ENCODE measurements at regions not wholly inside any gene's neighbourhood (a gene's known extent, or its start where the extent isn't known, plus 50 kb on each side); places are given as distances from the start of the nearest gene placed in this dataset.

DNA sequence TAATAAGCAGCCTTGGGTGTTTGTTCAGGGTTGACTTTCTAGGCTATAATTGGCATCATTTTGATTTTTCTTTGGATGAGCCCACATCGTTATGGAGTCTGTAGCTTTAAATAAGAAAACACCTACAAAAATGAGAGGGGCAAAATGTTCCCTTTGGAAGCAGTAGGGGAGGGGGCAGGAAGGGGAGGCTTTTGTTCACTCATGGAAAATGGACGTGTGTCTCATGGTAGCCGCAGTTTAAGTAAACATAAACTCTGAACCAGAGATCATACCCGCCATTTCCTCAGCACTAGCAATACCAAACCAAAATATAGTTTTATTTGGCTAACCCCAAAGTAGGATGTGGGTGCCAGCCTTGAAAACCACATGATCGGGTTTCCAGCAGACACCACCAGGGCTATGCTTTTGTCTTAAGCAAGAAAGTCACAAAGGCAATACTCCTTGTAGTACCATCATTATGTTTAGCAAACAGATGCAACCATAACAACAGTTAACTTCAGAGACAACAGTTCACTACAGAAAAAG, 572.5 kb upstream of the JAG1 start:
- DNase-seq (ENCODE audit: low read depth in 3 of 3): no peak

GRCh38 chr20:11247046-11248010, 573.5 kb upstream of the JAG1 start:
- no peak for DNase-seq (ENCODE audit: low read depth in 3 of 3)

DNA sequence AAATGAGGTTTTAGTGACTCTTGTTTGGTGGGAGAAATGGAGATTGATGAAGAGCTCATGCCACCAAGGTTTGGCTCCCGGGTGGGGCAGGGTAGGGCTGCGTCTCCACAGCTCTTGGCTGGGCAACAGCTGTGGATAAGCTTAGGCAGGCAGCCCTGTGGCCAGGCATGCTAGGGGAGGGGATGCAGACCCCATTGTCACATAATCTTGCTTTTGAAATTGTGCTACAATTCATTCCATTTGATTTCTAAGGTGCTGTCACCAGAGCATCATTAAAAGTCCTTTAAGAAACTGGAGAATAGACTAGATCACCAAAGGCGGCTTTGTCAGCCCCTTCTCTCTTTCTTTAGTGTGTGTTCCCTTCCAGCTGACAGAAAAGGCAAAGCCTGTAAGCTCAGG, 574.2 kb upstream of the JAG1 start:
- no peak for DNase-seq (ENCODE audit: low read depth in 3 of 3)

DNA sequence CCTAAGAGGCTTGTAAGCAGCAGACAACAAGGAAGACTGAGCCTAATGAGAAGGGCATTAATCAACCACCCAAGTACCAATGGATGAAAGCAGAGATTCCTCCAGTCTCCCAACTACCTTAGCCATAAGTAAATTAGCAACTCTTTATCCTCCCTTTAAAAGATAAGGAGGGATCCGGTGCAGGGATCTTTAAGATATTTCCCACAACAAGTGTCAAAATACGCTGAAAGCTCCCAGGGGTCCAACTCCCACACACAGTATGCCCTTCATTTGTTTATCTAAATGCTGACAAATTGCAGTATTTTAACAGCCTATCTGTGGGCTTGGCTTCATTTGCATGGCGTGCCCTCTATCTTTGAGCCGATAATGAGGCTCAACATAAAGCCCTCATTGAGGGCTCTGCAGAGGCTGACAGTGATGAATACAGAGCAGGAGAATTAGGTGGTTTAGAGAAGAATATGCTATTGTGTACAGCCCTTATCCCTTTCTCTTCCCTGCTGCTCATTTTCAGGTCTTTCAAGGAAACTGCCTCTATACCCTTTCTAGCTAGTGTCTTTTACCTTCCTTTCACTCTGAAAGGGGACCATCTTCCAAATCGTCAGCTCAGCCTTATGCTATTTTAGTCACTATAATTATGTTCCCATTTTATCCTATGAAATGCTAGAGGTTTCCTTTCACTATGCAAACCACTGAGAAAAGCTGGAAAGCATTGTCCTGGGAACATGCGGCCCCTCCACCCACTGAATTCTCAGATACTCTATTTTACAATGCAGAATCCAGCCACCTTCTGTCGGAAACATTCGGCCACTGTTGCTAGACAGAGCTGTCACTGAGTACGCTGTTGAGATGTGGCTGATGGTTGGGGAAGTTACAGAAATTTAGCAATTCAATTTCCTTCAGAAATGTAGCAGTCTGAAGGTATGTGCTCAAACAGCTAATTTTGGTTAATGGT, 575.2 kb upstream of the JAG1 start:
- DNase-seq (ENCODE audit: low read depth in 3 of 3): no peak

- DNase-seq (ENCODE audit: low read depth in 3 of 3): no peak
Measured at GRCh38 chr20:11249683-11250082, 575.9 kb upstream of the JAG1 start.

DNA sequence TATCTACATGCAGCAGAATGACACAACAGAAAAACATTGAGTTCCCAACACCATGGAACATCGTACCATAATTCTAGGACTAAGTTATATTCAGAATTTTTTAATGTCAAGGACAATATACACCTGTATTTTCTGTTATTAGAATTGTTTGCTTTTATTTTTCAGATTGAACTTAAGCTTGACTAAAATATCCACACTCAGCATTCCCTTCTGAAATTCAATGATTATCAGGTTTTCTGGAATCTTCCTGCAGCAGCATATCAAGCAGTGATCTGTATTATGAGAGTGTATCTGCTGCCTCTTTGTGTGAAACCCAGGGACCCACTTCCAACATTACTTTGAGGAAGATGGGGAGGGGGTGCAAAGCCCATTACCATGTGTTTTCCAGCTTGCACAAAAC, 578.6 kb upstream of the JAG1 start:
- no peak for DNase-seq (ENCODE audit: low read depth in 3 of 3)

DNA sequence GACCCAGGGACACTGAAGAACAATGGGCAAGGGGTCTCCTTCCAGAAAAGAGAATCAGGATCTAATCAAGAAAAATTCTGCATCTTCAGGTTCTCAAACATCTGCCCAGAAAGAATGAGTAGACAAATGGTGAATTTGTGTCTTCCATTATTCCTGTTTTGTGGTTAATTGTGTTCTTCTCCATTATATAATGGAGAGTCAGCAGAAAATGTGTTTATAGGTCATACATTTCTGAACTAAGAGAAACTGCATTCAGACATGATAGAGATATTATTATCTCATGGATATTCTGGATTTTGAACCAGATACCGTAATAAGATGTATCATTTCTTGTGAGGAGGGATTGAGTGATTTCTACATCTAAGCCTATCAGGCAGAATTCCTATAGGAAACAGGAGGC, 581.7 kb upstream of the JAG1 start:
- DNase-seq (ENCODE audit: low read depth in 3 of 3): no peak

- no peak for DNase-seq (ENCODE audit: low read depth in 3 of 3)
Measured at GRCh38 chr20:11255860-11256259, 582.1 kb upstream of the JAG1 start.

GRCh38 chr20:11260611-11261010, 586.8 kb upstream of the JAG1 start:
- no peak for DNase-seq (ENCODE audit: low read depth in 3 of 3)

- no peak for DNase-seq (ENCODE audit: low read depth in 3 of 3)
Measured at GRCh38 chr20:11261533-11262000, 587.8 kb upstream of the JAG1 start.

DNA sequence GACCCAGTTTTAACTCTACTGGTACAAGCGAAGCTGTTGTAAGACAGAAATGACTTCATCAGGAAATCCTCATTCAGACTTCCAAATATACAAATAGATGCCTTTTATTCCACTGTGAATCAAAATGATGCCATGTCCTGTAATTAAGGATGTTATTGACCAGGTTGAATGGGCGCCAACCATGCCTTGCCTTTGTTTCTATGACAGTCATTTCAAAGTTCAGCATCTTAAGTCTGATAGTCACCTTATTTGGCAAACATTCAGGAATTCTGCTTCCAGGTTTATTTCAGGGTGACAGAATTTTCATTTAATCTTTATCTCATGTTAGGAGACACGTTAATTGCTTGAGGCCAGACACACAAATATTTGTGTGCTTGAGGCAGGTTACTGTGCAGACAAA, 592.8 kb upstream of the JAG1 start:
- no peak for DNase-seq (ENCODE audit: low read depth in 3 of 3)

- peak in 1 of 3 donors; percentile 0 for DNase-seq (ENCODE audit: low read depth in 3 of 3)
Measured at GRCh38 chr20:11267131-11267761, 593.4 kb upstream of the JAG1 start.

DNA sequence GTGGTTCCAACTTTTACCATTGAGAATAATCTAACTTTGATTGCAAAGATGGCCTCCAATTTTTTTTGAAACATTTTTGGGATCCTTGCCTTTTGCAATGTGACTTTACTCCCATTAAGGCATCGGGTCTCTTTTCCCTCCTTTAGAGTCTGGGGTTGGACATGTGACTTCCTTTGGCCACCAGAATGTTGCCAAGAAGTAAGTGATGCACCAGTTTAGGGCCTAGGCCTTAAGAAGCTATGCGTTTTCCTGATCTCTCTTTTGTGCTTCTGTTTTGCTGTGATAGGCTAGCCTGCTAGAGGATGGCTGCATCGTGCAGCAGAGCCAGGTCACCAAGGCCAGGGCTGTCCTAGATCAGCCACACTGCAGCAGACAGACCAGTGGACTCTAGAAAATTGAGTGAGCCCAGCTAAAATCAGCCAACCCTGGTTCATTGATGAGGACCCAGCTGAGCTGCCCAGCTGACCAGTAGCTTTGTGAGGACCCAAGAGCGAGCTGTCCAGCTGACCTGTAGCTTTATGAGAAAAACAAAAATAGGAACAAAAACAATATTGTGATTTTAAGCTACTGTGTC, 594.0 kb upstream of the JAG1 start:
- no peak for DNase-seq (ENCODE audit: low read depth in 3 of 3)

GRCh38 chr20:11270566-11270965, 596.8 kb upstream of the JAG1 start:
- DNase-seq (ENCODE audit: low read depth in 3 of 3): no peak

DNA sequence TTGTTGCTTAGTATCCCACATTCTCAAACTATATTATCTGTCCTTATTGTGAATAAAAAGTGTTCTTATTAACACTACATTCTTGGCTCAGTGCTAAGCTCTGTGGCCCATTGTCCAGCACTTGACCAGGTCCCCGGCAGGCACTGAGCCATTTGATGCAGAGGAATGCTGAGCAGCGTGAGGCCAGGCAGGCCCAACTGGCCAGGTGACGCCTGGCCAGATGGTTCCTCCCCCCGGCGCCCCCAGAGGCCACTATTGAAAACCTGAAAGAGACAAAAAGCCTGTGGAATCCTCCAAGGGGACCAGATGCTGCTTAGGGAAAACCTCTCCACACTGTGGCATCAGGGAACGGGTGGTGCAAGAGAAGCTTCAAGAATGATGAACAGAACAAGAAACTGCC, 597.5 kb upstream of the JAG1 start:
- no peak for DNase-seq (ENCODE audit: low read depth in 3 of 3)

DNA sequence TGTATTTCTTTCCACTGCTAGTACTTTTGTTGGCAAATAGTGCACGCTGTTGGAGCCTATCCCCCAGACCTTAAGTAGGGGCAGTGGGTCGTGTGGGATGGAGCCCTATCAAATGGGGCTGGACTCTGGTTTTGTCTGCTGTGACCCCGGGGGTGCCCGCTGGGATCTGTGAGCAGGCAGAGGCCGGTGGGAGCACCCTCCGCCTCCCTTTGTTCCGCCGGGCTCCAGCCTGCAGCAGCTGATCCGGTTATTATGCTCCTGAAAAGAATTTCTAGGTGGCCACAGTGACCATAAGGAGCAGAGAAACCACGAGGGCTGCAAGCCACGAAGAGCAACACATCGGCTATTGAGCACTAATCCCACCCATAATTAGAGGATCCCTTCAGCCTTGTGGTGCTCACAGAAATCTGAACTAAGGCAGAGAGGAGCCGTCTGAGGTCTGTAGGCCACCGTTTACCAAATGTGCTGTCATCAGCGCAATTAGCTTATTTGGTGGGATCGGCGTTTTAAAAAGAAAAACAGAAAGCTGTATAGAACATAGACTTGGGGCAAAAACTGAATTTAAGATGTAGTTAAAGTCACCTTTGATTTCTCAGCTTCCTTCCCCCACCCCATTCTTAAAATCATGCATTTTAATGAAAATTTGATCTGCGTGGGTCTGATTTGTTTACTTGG, 598.3 kb upstream of the JAG1 start:
- DNase-seq (ENCODE audit: low read depth in 3 of 3): no peak

- DNase-seq (ENCODE audit: low read depth in 3 of 3): no peak
Measured at GRCh38 chr20:11274141-11274594, 600.4 kb upstream of the JAG1 start.

GRCh38 chr20:11275740-11276139, 601.9 kb upstream of the JAG1 start:
- DNase-seq (ENCODE audit: low read depth in 3 of 3): no peak

- no peak for DNase-seq (ENCODE audit: low read depth in 3 of 3)
Measured at GRCh38 chr20:11277170-11277569, 603.4 kb upstream of the JAG1 start.

DNA sequence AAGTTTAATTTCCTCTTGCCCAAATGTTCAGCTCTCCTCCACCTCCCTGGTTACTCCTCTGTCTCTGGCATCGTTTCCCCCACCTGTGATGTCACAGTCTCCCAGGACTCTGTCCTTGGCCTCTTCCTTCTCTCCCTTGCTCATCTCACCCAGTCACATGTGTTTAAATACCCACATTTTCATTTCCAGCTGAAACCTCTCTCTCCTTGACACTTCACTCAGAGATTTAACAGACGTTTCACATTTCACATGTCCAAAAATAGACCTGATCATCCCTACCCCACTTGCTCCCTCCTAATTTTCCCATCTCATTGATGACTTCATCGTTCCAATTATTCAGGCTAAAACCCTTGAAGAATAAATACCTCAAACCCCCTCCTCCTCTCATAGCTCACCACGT, 604.1 kb upstream of the JAG1 start:
- DNase-seq (ENCODE audit: low read depth in 3 of 3): no peak

- no peak for DNase-seq (ENCODE audit: low read depth in 3 of 3)
Measured at GRCh38 chr20:11278461-11278860, 604.7 kb upstream of the JAG1 start.

Data from stimulated activated CD4-positive, alpha-beta T cell treated with anti-CD3 and anti-CD28 coated beads, TNF-alpha, amount 100 ng/mL, for 48 hours (primary cell).